ENCODE measurements at regions not wholly inside any gene's neighbourhood (a gene's known extent, or its start where the extent isn't known, plus 50 kb on each side); places are given as distances from the start of the nearest gene placed in this dataset.

DNA sequence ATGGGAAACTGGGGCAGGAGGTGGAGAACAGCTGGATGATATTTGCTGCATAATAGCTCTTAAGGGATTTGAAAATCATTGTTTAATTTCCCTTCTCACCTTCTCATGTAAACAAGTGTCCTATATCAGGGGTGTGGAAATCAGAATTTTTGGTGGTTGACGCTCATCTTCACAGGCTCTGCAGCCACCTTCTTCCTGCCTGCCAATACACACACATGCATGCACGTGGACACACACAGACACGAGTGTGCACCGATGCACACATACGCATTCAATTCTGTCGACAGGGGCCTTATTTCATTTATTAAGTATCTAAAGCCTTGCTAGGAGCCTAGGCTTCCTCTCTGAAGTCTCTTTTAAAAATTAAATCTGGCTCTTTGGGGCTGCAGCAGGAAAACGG, 349.4 kb upstream of the NCAM1 start:
- no peak overlapping the region for H3K27ac ChIP-seq (ENCODE audit: low read length)
- no peak overlapping the region for H3K9ac ChIP-seq (ENCODE audit: low read length)
- no peaks in the 10 kb centered on the region for H3K27me3 ChIP-seq (ENCODE audit: low read length)
- H3K4me3 ChIP-seq (ENCODE audit: low read length): no peak overlapping the region
- no peak for DNase-seq
- no peaks in the 10 kb centered on the region for H3K9me3 ChIP-seq (ENCODE audit: low read length)
- H3K9me2 ChIP-seq (replicated peaks; ENCODE audit: insufficient read depth, low read length): no peaks in the 10 kb centered on the region
- no peaks in the 10 kb centered on the region for H3K4me1 ChIP-seq (ENCODE audit: low read length)
- H4K20me1 ChIP-seq (ENCODE audit: insufficient read depth, low read depth, low read length): no peaks in the 10 kb centered on the region
- no peaks in the 10 kb centered on the region for H3K79me2 ChIP-seq (ENCODE audit: low read length)
- no peak overlapping the region for H2AFZ ChIP-seq (ENCODE audit: low read length)
- no peak overlapping the region for H3K4me2 ChIP-seq (ENCODE audit: low read depth, low read length, poor library complexity, severe bottlenecking)
- no peaks in the 10 kb centered on the region for H3K36me3 ChIP-seq (ENCODE audit: insufficient read depth, low read length)

DNA sequence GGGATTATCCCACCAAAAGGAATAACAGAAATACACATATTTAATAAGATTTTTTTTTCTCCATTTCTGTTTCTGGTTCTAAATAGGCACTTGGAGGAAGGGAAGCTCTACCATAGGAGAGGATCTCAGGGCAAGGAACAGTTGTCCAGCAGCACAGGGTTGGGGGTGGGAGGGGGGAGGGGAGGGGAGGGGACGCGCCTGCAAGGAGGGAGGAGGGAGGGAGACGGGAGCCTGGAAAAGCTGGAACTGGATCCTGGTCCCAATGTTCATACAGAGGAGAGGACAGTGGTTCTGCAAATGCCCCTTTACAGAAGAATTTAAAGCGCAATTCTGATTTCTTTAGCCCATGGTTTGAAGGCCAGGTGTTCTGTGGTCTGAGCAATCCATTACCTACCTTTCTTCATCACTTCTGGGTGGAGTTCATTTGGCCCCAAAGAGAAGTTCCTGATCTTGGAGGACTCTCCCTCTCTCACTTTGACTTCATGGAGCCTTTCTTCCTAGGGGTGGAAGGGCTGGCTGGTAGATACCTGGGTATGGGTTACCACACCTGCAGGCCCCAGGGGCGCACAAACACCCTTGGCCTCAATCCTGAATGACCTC, 348.9 kb upstream of the NCAM1 start:
- H3K4me2 ChIP-seq (ENCODE audit: low read depth, low read length, poor library complexity, severe bottlenecking): no peak overlapping the region
- no peaks in the 10 kb centered on the region for H3K4me1 ChIP-seq (ENCODE audit: low read length)
- H3K36me3 ChIP-seq (ENCODE audit: insufficient read depth, low read length): no peaks in the 10 kb centered on the region
- no peaks in the 10 kb centered on the region for H3K9me3 ChIP-seq (ENCODE audit: low read length)
- no peaks in the 10 kb centered on the region for H3K79me2 ChIP-seq (ENCODE audit: low read length)
- no peak overlapping the region for H2AFZ ChIP-seq (ENCODE audit: low read length)
- DNase-seq: no peak
- no peaks in the 10 kb centered on the region for H3K27me3 ChIP-seq (ENCODE audit: low read length)
- no peak overlapping the region for H3K27ac ChIP-seq (ENCODE audit: low read length)
- no peaks in the 10 kb centered on the region for H4K20me1 ChIP-seq (ENCODE audit: insufficient read depth, low read depth, low read length)
- no peak overlapping the region for H3K9ac ChIP-seq (ENCODE audit: low read length)
- H3K4me3 ChIP-seq (ENCODE audit: low read length): no peak overlapping the region
- no peaks in the 10 kb centered on the region for H3K9me2 ChIP-seq (replicated peaks; ENCODE audit: insufficient read depth, low read length)

DNA sequence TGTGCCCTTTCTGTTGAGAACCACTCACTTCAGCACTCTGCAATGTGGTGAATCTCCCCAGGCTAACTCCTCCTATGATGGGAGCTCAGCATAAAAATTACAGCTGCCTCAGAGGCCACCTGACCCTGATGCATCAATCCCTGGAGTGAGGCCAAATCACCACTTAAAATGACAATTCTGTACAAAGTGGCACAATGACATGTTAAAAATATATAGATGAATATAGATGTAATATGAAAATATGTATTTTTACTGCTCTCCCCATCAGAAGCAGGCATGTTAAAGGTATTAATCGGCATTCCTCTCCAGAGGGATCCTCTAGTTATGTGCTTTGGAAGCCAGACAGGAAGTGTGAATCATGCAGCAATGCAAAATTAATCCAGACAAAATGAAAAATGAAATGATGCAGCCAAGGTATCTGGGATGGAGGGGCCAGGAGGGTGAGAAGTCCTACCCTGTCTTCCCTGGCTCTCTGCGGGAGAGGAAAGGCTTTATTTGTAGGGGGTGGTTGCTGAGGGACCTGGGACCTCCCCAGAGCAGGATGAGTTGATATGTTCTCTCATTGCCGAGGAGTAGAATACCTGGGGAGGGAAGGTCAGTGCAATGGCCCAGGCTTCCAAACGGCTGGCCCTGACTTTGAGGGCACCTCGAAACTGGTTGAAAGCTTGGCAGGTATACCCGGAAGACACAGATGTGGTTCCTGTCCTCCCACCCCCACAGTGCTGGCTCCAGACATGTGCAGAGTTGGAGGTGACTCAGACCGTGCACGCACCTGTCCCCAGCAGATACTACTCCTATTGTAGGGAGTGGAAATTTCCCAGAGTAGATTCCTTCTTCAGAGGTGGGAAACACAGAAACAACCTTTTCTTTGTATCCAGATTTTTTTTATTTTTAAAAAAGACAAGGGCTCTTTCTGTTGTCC, 347.9 kb upstream of the NCAM1 start:
- Histone ChIP-seq H3K36me3 (ENCODE audit: insufficient read depth, low read length) (no peaks in the 10 kb centered on the region), H2AFZ (ENCODE audit: low read length) (no peak overlapping the region), H4K20me1 (ENCODE audit: insufficient read depth, low read depth, low read length) (no peaks in the 10 kb centered on the region), H3K9ac (ENCODE audit: low read length) (no peak overlapping the region), H3K79me2 (ENCODE audit: low read length) (no peaks in the 10 kb centered on the region), H3K4me2 (ENCODE audit: low read depth, low read length, poor library complexity, severe bottlenecking) (no peak overlapping the region), H3K4me1 (ENCODE audit: low read length) (no peaks in the 10 kb centered on the region), H3K4me3 (ENCODE audit: low read length) (no peak overlapping the region), H3K27ac (ENCODE audit: low read length) (no peak overlapping the region), H3K9me2 (replicated peaks; ENCODE audit: insufficient read depth, low read length) (no peaks in the 10 kb centered on the region), H3K9me3 (ENCODE audit: low read length) (no peaks in the 10 kb centered on the region), H3K27me3 (ENCODE audit: low read length) (no peaks in the 10 kb centered on the region)
- no peak for DNase-seq

DNA sequence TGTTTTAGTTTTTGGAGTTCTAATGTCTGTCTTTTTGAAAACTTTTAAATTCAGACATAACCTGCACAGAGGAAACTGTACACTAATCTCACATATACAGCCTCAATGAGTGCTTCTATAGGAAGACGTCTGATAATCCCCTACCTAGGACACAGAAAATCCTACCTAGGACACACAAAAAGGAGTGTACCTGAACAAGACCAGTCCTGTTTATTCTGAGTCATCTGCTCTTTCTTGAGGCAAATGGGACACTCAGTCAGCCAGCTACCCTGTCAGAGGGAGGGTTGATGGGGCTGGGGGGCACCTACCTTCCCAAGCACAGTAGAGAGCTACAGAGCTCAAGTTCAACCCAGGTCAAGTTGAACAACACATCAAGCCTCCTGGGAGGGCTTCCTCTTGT, 346.6 kb upstream of the NCAM1 start:
- Histone ChIP-seq H3K4me1 (ENCODE audit: low read length) (no peaks in the 10 kb centered on the region), H3K36me3 (ENCODE audit: insufficient read depth, low read length) (no peaks in the 10 kb centered on the region), H3K9me3 (ENCODE audit: low read length) (no peaks in the 10 kb centered on the region), H3K27me3 (ENCODE audit: low read length) (no peaks in the 10 kb centered on the region), H3K9ac (ENCODE audit: low read length) (no peak overlapping the region), H4K20me1 (ENCODE audit: insufficient read depth, low read depth, low read length) (no peaks in the 10 kb centered on the region), H3K27ac (ENCODE audit: low read length) (no peak overlapping the region), H3K4me2 (ENCODE audit: low read depth, low read length, poor library complexity, severe bottlenecking) (no peak overlapping the region), H2AFZ (ENCODE audit: low read length) (no peak overlapping the region), H3K79me2 (ENCODE audit: low read length) (no peaks in the 10 kb centered on the region), H3K9me2 (replicated peaks; ENCODE audit: insufficient read depth, low read length) (no peaks in the 10 kb centered on the region), H3K4me3 (ENCODE audit: low read length) (no peak overlapping the region)
- no peak for DNase-seq

DNA sequence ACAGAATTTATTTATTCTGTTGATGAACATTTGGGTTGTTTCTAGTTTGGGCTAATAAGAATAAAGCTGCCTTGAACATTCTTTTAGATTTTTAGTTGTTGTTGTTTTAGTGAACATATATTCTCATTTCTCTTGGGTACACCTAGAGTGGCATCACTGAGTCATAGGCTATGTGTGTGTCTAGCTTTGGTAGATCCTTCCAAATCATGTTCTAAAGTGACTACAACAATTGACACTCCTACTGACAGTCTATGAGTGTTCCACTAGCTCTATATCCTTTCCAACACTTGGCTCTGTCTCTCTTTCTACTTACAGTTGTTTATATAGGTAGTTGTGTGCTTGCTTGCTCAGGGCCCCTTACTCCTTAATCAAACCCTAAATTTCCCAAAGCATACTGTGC, 346.0 kb upstream of the NCAM1 start:
- Histone ChIP-seq H3K4me3 (ENCODE audit: low read length) (no peak overlapping the region), H3K4me1 (ENCODE audit: low read length) (no peaks in the 10 kb centered on the region), H3K4me2 (ENCODE audit: low read depth, low read length, poor library complexity, severe bottlenecking) (no peak overlapping the region), H3K9me3 (ENCODE audit: low read length) (no peaks in the 10 kb centered on the region), H4K20me1 (ENCODE audit: insufficient read depth, low read depth, low read length) (no peaks in the 10 kb centered on the region), H3K27ac (ENCODE audit: low read length) (no peak overlapping the region), H3K9me2 (replicated peaks; ENCODE audit: insufficient read depth, low read length) (no peaks in the 10 kb centered on the region), H3K79me2 (ENCODE audit: low read length) (no peaks in the 10 kb centered on the region), H3K36me3 (ENCODE audit: insufficient read depth, low read length) (no peaks in the 10 kb centered on the region), H2AFZ (ENCODE audit: low read length) (no peak overlapping the region), H3K27me3 (ENCODE audit: low read length) (no peaks in the 10 kb centered on the region), H3K9ac (ENCODE audit: low read length) (no peak overlapping the region)
- no peak for DNase-seq

DNA sequence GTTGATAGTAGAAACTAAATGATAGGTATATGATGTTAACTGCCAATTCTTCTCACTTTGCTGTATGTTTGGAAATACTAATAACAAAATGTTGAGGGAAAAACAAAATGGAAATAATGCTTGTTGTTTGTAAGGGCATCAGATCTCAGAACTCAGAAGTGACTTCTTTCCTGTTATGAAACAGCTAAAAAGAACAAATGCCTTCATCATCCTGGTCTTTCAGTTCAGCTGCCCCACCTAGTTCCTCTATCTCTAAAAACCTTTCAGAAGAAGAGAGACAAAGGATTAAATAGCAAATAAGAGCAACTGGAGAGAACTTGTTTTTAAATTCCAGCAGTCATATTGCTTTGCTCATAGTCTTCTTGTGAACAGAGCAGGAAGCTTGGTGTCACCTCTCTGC, 345.3 kb upstream of the NCAM1 start:
- Histone ChIP-seq H3K27ac (ENCODE audit: low read length) (no peak overlapping the region), H3K4me3 (ENCODE audit: low read length) (no peak overlapping the region), H3K9me3 (ENCODE audit: low read length) (no peaks in the 10 kb centered on the region), H3K79me2 (ENCODE audit: low read length) (no peaks in the 10 kb centered on the region), H3K27me3 (ENCODE audit: low read length) (no peaks in the 10 kb centered on the region), H3K9me2 (replicated peaks; ENCODE audit: insufficient read depth, low read length) (no peaks in the 10 kb centered on the region), H2AFZ (ENCODE audit: low read length) (no peak overlapping the region), H3K9ac (ENCODE audit: low read length) (no peak overlapping the region), H3K4me2 (ENCODE audit: low read depth, low read length, poor library complexity, severe bottlenecking) (no peak overlapping the region), H3K4me1 (ENCODE audit: low read length) (no peaks in the 10 kb centered on the region), H4K20me1 (ENCODE audit: insufficient read depth, low read depth, low read length) (no peaks in the 10 kb centered on the region), H3K36me3 (ENCODE audit: insufficient read depth, low read length) (no peaks in the 10 kb centered on the region)
- no peak for DNase-seq

DNA sequence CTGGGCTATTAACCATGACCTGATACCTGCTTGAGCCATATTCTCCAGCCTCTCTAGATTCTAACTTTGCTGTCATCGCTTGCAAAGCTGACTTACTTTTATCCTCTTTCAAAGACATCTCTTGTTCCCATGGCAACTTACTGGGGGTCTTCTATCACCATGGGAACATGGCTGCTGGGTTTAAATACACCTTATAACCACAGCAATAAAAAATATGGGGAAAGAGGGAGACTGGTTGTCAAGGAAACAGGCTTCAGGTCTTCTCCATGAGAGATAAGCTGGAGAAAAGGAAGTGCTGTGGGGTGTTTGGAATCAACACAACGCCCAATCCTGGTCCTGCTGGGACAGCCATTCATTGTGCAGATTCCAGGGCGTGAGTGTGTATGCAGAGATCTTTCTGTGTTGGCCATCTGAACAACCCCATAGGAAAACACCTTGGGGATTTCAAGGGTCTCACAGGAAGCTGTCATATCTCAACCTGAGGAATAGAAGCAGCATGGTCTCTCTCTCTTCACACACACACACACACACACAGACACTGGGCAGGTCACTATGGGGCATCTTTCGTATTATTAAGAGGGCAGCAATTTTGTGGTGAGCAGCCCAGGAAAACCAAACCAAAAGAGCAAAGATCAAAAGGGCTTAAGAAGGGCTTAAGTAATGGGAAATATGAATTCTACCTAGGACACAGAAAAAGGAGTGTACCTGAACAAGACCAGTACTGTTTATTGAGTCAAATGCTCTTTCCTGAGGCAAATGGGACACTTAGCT, 344.7 kb upstream of the NCAM1 start:
- Histone ChIP-seq H3K4me1 (ENCODE audit: low read length) (no peaks in the 10 kb centered on the region), H2AFZ (ENCODE audit: low read length) (no peak overlapping the region), H3K9ac (ENCODE audit: low read length) (no peak overlapping the region), H3K27me3 (ENCODE audit: low read length) (no peaks in the 10 kb centered on the region), H3K36me3 (ENCODE audit: insufficient read depth, low read length) (no peaks in the 10 kb centered on the region), H3K27ac (ENCODE audit: low read length) (no peak overlapping the region), H4K20me1 (ENCODE audit: insufficient read depth, low read depth, low read length) (no peaks in the 10 kb centered on the region), H3K9me2 (replicated peaks; ENCODE audit: insufficient read depth, low read length) (no peaks in the 10 kb centered on the region), H3K9me3 (ENCODE audit: low read length) (no peaks in the 10 kb centered on the region), H3K4me3 (ENCODE audit: low read length) (no peak overlapping the region), H3K79me2 (ENCODE audit: low read length) (no peaks in the 10 kb centered on the region), H3K4me2 (ENCODE audit: low read depth, low read length, poor library complexity, severe bottlenecking) (no peak overlapping the region)
- DNase-seq: no peak

DNA sequence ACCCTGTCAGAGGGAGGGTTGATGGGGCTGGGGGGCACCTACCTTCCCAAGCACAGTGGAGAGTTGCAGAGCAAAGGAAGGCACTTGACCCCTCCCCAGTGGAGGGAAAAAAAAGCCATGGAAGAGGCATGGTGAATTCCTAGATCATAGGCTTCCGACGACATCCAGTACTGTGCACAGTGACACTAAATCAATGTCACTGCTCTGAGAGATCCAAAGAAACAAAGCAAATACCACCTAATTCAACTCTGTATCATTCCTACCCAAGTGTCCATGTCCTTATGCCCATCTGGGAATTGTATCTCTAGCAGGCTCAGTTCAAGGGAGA, 344.2 kb upstream of the NCAM1 start:
- Histone ChIP-seq H3K4me3 (ENCODE audit: low read length) (no peak overlapping the region), H3K27ac (ENCODE audit: low read length) (no peak overlapping the region), H3K9ac (ENCODE audit: low read length) (no peak overlapping the region), H3K27me3 (ENCODE audit: low read length) (no peaks in the 10 kb centered on the region), H3K4me1 (ENCODE audit: low read length) (no peaks in the 10 kb centered on the region), H2AFZ (ENCODE audit: low read length) (no peak overlapping the region), H3K9me3 (ENCODE audit: low read length) (no peaks in the 10 kb centered on the region), H3K79me2 (ENCODE audit: low read length) (no peaks in the 10 kb centered on the region), H3K9me2 (replicated peaks; ENCODE audit: insufficient read depth, low read length) (no peaks in the 10 kb centered on the region), H3K4me2 (ENCODE audit: low read depth, low read length, poor library complexity, severe bottlenecking) (no peak overlapping the region), H3K36me3 (ENCODE audit: insufficient read depth, low read length) (no peaks in the 10 kb centered on the region), H4K20me1 (ENCODE audit: insufficient read depth, low read depth, low read length) (no peaks in the 10 kb centered on the region)
- no peak for DNase-seq

Measured in Karpas-422 (cell line).